Liver (tissue), 3 donors: ENCODE measurements at regions not wholly inside any gene's neighbourhood (a gene's known extent, or its start where the extent isn't known, plus 50 kb on each side); places are given as distances from the start of the nearest gene placed in this dataset.

Experiments used
- GABPA ChIP-seq, 2 donors: IDR thresholded peaks in 1 of 2; conservative IDR thresholded peaks in 1 of 2; 2 replicates each; pipeline ENCODE4 v1.6.1; 2016; ENCODE audit warnings: antibody characterized with exemption in 2 of 2, mild to moderate bottlenecking in 1 of 2, moderate library complexity in 1 of 2
- MAX ChIP-seq: IDR thresholded peaks from 2 replicates; pipeline ENCODE4 v1.6.1; 2016; ENCODE audit warnings: antibody characterized with exemption
- RAD21 ChIP-seq, 2 donors: IDR thresholded peaks; 2 replicates each; pipeline ENCODE4 v1.6.1; 2016; ENCODE audit warnings: antibody characterized with exemption in 2 of 2, mild to moderate bottlenecking in 2 of 2
- RXRA ChIP-seq, 2 donors: IDR thresholded peaks; 2 replicates each; pipeline ENCODE4 v1.6.1; 2017 to 2018; ENCODE audit warnings: antibody characterized with exemption in 2 of 2, mild to moderate bottlenecking in 1 of 2
- TAF1 ChIP-seq: conservative IDR thresholded peaks from 2 replicates; pipeline ENCODE4 v1.6.1; 2016; ENCODE audit warnings: antibody characterized with exemption, mild to moderate bottlenecking
- YY1 ChIP-seq: IDR thresholded peaks from 2 replicates; pipeline ENCODE4 v1.6.1; 2016; ENCODE audit warnings: antibody characterized with exemption, mild to moderate bottlenecking
- TF ChIP-seq, protein P1 (sequence below): fragments of 150-350 bp; IDR thresholded peaks from 2 replicates; pipeline ENCODE4 v1.5.1; 2017; ENCODE audit warnings: improper control_type of control experiment, low read depth, low read length; ENCODE audit not compliant: missing input control
- donor health status: healthy.
- donor health status: healthy.

GRCh38 chr14:97468220-97468619 lies 671.0 kb downstream of the VRK1 start:
- TF ChIP-seq, protein P1, sequence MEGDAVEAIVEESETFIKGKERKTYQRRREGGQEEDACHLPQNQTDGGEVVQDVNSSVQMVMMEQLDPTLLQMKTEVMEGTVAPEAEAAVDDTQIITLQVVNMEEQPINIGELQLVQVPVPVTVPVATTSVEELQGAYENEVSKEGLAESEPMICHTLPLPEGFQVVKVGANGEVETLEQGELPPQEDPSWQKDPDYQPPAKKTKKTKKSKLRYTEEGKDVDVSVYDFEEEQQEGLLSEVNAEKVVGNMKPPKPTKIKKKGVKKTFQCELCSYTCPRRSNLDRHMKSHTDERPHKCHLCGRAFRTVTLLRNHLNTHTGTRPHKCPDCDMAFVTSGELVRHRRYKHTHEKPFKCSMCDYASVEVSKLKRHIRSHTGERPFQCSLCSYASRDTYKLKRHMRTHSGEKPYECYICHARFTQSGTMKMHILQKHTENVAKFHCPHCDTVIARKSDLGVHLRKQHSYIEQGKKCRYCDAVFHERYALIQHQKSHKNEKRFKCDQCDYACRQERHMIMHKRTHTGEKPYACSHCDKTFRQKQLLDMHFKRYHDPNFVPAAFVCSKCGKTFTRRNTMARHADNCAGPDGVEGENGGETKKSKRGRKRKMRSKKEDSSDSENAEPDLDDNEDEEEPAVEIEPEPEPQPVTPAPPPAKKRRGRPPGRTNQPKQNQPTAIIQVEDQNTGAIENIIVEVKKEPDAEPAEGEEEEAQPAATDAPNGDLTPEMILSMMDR: no peak
- TF ChIP-seq YY1: no peak
- no peak for TF ChIP-seq RAD21 (IDR thresholded peaks at IDR 0.05)
- TF ChIP-seq MAX: no peak
- no peak for TF ChIP-seq RXRA (IDR thresholded peaks at IDR 0.05)
- TF ChIP-seq GABPA (IDR thresholded peaks at IDR 0.05 in 1 of 2, conservative IDR thresholded peaks at IDR 0.05 in 1 of 2): no peak
- no peak for TF ChIP-seq TAF1
